HG02938 (cell line): ENCODE measurements at regions not wholly inside any gene's neighbourhood (a gene's known extent, or its start where the extent isn't known, plus 50 kb on each side); places are given as distances from the start of the nearest gene placed in this dataset.

Source experiments
- ATAC-seq: cut with Tn5 transposase; IDR thresholded peaks from one replicate; pipeline ENCODE4 v1.9.1; 2021; ENCODE audit warnings: mild to moderate bottlenecking, moderate library complexity; ENCODE audit not compliant: unreplicated experiment

GRCh38 chr4:178899084-178899483, 1456.8 kb upstream of the AGA start:
- no peak for ATAC-seq

DNA sequence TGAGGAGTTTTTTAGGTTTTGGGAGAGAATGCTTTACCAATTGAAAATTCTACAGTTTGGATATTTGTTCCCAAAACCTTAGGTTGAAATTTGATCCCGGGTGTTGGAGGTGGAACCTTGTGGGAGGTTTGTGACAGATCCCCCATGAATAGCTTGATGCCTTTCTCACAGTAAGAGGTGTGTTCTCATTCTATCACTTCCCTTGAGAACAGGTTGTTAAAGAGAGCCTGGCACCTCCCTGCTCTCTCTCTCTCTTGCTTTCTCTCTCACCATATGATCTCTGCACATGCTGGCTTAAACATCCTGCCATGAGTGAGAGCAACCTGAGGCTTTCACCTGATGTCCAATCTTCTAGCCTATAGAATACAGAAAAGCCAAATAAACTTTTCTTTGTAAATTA, 1475.5 kb upstream of the AGA start:
- no peak for ATAC-seq

DNA sequence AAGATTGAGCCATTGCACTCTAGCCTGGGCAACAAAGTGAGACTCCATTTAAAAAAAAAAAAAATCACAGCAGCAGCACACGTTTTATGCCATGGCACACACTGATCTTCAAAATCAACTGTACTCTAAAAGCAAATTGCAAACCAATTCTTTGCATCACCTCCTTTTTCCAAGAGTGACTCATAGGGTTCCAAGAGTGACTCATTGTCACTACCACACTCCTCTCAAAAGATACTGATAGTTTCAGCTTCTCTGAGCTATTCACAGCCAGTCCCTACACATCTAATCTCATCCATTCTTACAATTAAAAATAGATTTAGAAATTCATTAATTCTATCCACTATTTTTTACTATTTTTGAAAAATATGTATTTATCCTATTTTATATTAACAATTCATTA, 1494.9 kb upstream of the AGA start:
- ATAC-seq, result no peak

DNA sequence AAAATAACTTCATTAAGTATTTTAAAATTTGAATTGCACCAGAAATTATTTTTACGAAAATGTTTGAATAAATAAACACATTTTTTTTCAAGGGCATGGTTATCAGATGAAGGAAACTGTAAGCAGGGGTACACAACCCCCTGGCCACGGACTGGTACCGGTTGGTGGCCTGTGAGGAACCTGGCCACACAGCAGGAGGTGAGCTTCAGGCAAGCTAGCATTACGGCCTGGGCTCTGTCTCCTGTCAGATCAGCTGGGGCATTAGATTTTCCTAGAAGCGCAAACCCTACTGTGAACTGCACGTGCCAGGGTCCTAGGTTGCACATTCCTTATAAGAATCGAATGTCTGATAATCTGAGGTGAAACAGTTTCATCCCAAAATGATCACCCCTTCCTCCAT, 1499.7 kb upstream of the AGA start:
- ATAC-seq, result no peak

GRCh38 chr4:178953447-178954120, 1511.3 kb upstream of the AGA start:
- no peak for ATAC-seq

GRCh38 chr4:178955614-178956013, 1513.4 kb upstream of the AGA start:
- no peak for ATAC-seq

DNA sequence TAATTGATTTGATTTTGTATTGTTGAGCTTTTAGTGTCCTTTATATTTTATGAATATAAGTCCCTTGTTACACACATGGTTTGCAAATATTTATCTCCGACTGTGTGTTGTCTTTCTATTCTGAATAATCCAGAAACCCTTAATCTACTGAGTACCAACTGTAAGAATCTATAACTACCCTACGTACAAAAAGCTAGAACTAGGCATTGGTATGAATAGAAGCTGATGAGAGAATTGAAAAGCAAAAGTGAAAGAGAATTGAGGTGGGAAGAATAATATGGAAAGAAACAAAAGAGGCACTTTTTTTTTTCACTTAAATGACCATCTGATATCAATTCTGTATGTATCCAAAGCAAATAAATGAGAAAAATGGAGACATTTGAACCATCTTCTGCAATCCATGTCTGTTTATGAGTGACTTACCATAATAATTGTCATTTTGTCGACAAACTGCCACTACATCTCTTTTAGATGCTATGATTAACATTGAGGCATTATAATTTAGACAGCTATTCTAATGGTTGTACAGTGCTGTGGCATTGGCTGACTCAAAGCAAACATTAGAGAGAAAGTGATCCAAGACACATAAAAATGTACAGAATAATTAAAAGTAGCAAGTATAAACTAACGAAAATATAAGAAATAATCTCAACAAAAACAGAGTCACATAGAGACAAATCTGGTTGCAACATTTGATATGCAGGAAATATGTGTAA, 1516.6 kb upstream of the AGA start:
- no peak for ATAC-seq

GRCh38 chr4:178963446-178964045, 1521.3 kb upstream of the AGA start:
- ATAC-seq, result no peak

GRCh38 chr4:178966644-178967043, 1524.4 kb upstream of the AGA start:
- no peak for ATAC-seq

DNA sequence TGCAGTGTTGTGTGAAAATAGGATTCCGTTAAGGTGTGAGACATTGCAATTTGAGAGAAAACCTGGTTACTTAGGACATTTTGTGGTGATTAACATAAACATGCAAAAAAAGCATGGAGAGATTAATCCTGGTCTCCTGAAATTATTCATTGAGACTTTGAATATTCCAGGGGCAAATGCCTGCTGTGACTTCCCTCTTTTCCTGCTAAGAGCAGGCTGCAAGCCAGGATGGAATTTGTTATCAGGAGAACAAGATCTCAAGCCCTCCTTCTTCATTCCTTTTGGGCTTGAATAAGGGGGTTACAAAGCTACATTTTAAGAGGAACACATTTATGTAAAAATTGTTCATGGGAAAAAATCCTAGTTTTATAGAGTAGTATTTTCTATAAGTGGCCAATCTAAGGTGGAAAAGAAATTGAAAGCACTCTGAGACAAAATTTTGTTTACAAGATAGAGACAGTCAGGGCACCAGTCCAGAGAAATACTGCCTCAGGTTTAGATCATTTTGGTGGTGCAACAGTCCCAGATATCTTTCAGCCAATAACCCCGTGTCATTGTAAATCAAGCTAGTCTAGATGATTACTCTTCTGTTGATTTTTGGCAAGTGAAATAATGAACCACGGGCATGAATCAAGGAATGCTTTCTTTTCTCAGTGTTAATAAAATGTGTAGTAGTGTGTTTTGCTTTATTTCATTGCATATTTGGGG, 1528.3 kb upstream of the AGA start:
- no peak for ATAC-seq

DNA sequence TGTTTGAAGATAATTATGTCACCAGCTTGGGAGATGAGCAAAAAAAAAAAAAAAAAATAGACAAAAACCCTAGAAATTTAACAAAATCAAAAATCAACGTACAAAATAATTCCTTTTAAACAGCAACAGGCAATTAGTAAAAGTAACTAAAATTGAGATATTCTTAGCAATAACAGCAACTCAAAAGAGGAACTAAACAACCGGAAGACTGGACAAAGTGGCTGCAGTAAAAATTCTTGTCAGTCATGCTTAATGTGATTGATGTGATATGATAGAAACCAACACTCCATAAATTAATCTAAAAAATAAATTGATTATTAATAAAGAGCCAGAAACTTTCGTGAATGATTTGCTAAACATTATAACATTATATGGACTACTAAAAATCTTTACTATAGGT, 1534.6 kb upstream of the AGA start:
- no peak for ATAC-seq

DNA sequence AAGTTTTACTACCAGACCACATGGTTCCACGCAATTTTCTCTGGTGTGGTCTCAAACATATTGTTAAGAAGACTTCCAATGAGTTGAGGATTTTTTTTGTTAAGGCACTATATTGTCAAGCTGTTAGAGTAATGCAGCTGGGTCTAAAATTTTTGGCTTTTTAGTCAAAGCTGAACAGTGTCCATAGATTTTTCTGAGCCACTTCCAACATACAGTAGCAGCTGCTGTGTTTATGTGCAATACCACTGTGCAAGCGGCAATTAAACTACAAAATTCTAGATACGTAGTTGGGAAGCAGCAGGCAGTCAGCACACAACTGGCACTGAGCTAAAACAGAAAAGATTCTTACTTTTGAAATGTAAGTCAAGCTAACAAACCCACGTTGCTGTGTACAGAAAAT, 1551.1 kb upstream of the AGA start:
- ATAC-seq, result no peak

DNA sequence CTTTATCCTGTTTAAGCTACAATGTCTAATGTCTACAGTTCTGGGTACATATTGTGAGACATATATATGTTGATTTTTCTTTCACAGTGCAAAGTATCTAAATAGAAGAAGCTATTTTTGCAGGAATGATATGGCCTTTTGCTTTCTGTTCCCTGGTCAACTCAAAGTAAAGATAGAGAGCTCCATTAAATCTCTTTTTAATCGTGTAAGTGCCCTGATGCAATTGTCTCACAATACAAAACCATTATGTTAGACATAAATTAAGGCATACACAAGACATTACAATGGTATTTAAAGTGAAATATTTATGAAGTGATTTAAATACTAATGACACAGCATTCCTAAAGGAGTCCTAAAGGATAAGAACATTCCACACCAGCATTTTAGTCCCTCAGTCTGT, 1559.7 kb upstream of the AGA start:
- no peak for ATAC-seq

GRCh38 chr4:179007755-179008154, 1565.5 kb upstream of the AGA start:
- ATAC-seq, result no peak

DNA sequence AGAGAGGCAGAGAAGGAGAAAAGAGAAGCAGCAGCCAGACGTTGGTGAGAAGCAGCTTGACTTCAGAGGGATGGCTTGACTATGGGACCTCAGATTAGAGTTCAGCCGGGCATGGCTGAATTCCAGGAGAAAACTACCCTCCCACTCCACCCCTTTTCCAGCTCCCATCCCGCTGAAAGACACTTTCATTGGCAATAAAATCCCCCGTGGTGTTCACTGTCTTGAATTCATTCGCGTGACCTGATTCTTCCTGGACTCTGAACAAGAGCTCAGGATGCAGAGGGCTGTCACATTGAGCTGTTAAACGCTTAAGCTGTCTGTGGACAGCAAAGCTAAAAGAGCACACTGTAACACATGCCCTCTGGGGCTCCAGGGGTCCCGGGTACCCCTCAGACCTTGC, 1575.3 kb upstream of the AGA start:
- ATAC-seq, result no peak

DNA sequence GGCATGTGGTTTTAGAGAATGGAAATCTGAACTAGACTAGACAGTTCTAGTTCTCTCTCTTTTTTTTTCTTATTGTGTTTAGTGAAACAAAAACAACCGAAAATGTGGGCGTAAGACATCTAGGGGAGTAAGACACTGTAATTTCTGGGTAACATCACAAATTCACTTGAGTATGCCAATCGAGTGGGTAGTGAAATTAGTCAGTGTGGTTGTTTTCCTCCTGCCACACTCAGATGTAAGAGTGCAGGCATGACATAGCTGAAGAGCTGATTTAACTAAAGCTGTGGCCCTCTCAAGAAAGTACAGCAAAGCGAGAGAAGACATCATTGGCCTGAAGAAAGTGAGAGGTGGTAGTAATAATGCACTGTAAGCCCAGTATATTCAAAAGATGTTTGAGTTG, 1585.3 kb upstream of the AGA start:
- no peak for ATAC-seq

DNA sequence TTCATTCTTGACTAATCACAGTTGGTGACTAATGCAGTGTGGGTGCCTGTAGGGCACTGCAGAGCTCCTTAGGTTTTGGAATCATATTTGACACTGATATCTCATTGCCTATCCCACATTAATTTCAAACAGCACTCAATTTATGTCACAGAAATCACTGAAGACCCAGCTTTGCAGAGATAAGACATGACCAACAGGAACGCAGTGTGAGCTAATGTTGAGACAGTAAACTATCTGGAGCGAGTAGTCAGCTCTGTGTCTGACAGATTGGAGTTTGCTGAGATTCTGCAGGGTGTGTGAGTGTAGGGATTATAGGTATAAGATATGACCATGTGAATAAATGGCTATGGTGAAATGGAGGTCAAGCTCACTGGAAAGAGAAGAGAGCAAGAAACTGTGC, 1586.1 kb upstream of the AGA start:
- ATAC-seq, result no peak

DNA sequence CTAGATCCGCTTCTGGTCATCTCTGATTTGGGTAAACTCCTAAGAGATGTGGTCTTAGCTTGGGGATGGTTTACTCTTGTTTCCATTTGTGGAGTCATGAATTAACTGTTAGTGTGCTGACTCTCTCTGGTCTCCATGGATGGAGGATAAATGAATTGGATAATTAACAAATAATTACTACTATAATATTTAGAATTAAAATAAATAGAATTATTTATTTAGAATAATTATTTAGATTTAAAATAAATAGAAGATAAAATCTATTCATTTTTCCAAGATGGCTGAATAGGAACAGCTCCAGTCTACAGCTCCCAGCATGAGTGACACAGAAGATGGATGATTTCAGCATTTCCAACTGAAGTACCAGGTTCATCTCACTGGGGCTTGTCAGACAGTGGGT, 1587.4 kb upstream of the AGA start:
- no peak for ATAC-seq

- ATAC-seq, result no peak
Measured at GRCh38 chr4:179040259-179040658, 1598.0 kb upstream of the AGA start.

GRCh38 chr4:179048839-179049453, 1606.7 kb upstream of the AGA start:
- ATAC-seq, result no peak

DNA sequence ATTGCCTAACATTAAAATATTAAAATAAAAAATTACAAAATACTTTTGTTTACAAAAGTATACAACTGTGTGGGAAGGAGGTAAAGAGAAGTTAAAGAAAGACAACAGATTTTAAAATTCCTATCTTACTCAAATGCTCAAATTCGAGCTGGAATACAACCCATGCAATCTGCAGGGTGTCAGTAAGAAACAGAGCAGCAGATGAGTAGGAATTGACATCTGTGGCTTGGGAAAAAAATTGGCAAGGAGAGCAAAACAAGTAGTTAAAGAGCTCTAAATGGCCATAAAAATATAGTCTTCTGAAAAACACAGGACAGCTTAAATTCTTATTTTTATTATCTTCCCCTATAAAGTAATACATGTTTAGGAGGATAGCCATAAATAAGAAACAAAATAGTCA, 1609.0 kb upstream of the AGA start:
- no peak for ATAC-seq
